ENCODE measurements at regions not wholly inside any gene's neighbourhood (a gene's known extent, or its start where the extent isn't known, plus 50 kb on each side); places are given as distances from the start of the nearest gene placed in this dataset.

DNA sequence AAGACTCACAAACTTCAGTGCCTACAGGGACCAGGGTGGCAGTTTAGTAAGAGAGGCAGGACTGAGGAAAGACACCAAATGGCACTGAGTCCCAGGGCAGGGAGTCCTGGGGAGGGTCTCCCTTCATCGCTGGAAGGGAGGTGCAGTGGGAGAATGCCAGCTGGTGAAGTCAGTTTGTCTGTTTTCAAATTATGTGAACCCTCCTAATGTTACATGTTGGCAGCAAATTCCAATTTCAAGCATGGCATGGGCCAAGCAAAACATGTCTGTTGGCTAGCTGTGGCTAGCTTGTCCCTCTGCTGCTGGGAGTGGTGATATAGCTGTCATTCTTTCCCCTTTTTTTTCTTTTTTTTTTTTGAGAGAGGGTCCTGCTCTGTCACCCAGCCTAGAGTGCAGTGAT is 55.9 kb upstream of the HAAO start:
- TF ChIP-seq, protein P1, sequence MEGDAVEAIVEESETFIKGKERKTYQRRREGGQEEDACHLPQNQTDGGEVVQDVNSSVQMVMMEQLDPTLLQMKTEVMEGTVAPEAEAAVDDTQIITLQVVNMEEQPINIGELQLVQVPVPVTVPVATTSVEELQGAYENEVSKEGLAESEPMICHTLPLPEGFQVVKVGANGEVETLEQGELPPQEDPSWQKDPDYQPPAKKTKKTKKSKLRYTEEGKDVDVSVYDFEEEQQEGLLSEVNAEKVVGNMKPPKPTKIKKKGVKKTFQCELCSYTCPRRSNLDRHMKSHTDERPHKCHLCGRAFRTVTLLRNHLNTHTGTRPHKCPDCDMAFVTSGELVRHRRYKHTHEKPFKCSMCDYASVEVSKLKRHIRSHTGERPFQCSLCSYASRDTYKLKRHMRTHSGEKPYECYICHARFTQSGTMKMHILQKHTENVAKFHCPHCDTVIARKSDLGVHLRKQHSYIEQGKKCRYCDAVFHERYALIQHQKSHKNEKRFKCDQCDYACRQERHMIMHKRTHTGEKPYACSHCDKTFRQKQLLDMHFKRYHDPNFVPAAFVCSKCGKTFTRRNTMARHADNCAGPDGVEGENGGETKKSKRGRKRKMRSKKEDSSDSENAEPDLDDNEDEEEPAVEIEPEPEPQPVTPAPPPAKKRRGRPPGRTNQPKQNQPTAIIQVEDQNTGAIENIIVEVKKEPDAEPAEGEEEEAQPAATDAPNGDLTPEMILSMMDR (IDR thresholded peaks at IDR 0.05; ENCODE audit: low read depth, low read length), result no peak
- no peak for TF ChIP-seq EZH2phosphoT487 (IDR thresholded peaks at IDR 0.05; ENCODE audit: low read depth)
